ENCODE measurements at regions not wholly inside any gene's neighbourhood (a gene's known extent, or its start where the extent isn't known, plus 50 kb on each side); places are given as distances from the start of the nearest gene placed in this dataset.

GRCh38 chr2:226115832-226116200 is 683.8 kb downstream of the IRS1 start:
- TF ChIP-seq CTCF (IDR thresholded peaks at IDR 0.05) (no peak), EP300 (IDR thresholded peaks at IDR 0.05) (no peak)
